Mucosa of descending colon (tissue), 3 donors: ENCODE measurements at regions not wholly inside any gene's neighbourhood (a gene's known extent, or its start where the extent isn't known, plus 50 kb on each side); places are given as distances from the start of the nearest gene placed in this dataset.

Experiments used
- ATAC-seq: fragments of 200-7000 bp; cut with Tn5 transposase; one replicate; pipeline ENCODE4 v1.9.1; 2020; ENCODE audit warnings: mild to moderate bottlenecking, moderate library complexity
- DNase-seq, 3 donors: peaks; one replicate each; pipeline ENCODE4 v3.0.0-alpha.2; 2020
- H3K36me3 ChIP-seq: fragments of 200-600 bp; one replicate; pipeline ENCODE4 v1.8.0; 2021; ENCODE audit warnings: low read depth, mild to moderate bottlenecking
- H3K4me1 ChIP-seq: fragments of 200-600 bp; one replicate; pipeline ENCODE4 v1.8.0; 2021; ENCODE audit warnings: low read depth, mild to moderate bottlenecking
- H3K4me3 ChIP-seq: fragments of 200-600 bp; one replicate; pipeline ENCODE4 v1.8.0; 2021; ENCODE audit warnings: mild to moderate bottlenecking
- H3K9me3 ChIP-seq: fragments of 200-600 bp; one replicate; pipeline ENCODE4 v1.8.0; 2021; ENCODE audit warnings: mild to moderate bottlenecking
- CTCF ChIP-seq: fragments of 200-600 bp; IDR thresholded peaks from one replicate; pipeline ENCODE4 v1.8.0; 2022; ENCODE audit warnings: antibody characterized with exemption, mild to moderate bottlenecking
- intact Hi-C, 2 donors: fragments of 100-400 bp; cut with DNase I in 1 of 2; cut with micrococcal nuclease in 1 of 2; formaldehyde crosslinking; loops; one replicate each; pipeline versions ENCODE4 v1.11.0 to v1.11.1; 2022; cut with DNase I, micrococcal nuclease
- donor health status: DM: no; HTN: no; CAD: no; lungs with moderate emphysema.
- donor health status: DM: no; HTN: no; CAD: no.
- donor health status: DM: no; HTN: yes; CAD: no.

GRCh38 chr7:153457746-153458145 is 594.5 kb upstream of the DPP6 start:
- H3K4me1 ChIP-seq: no peaks in the 10 kb centered on the region
- no peaks in the 10 kb centered on the region for H3K36me3 ChIP-seq
- no peak for ATAC-seq
- intact Hi-C loops: no loop called here
- DNase-seq: no peak
- no peak for TF ChIP-seq CTCF
- H3K9me3 ChIP-seq: peaks cover 11% of the 10 kb centered on the region
- no peak overlapping the region for H3K4me3 ChIP-seq

GRCh38 chr7:153470004-153470671 is 582.1 kb upstream of the DPP6 start:
- intact Hi-C loops: no loop called here
- TF ChIP-seq CTCF: no peak
- Histone ChIP-seq H3K9me3 (peaks cover 9% of the 10 kb centered on the region), H3K4me3 (no peak overlapping the region), H3K4me1 (no peaks in the 10 kb centered on the region), H3K36me3 (no peaks in the 10 kb centered on the region)
- ATAC-seq: no peak
- no peak for DNase-seq

- intact Hi-C loops: no loop called here
- DNase-seq (no peak), ATAC-seq (no peak)
- Histone ChIP-seq H3K9me3 (peaks cover 9% of the 10 kb centered on the region), H3K4me1 (no peaks in the 10 kb centered on the region), H3K36me3 (no peaks in the 10 kb centered on the region), H3K4me3 (no peak overlapping the region)
- TF ChIP-seq CTCF: no peak
Observed at GRCh38 chr7:153472516-153472915, 579.7 kb upstream of the DPP6 start.

GRCh38 chr7:153473185-153473584 is 579.0 kb upstream of the DPP6 start:
- Histone ChIP-seq H3K36me3 (no peaks in the 10 kb centered on the region), H3K4me1 (no peaks in the 10 kb centered on the region), H3K4me3 (no peak overlapping the region), H3K9me3 (peaks cover 9% of the 10 kb centered on the region)
- intact Hi-C loops: no loop called here
- ATAC-seq (no peak), DNase-seq (no peak)
- TF ChIP-seq CTCF: no peak

- Histone ChIP-seq H3K9me3 (peaks cover 17% of the 10 kb centered on the region), H3K36me3 (no peaks in the 10 kb centered on the region), H3K4me1 (no peaks in the 10 kb centered on the region), H3K4me3 (no peak overlapping the region)
- intact Hi-C loops: no loop called here
- no peak for TF ChIP-seq CTCF
- ATAC-seq (no peak), DNase-seq (no peak)
Observed at GRCh38 chr7:153475239-153475638, 577.0 kb upstream of the DPP6 start.

GRCh38 chr7:153476166-153476565 is 576.0 kb upstream of the DPP6 start:
- DNase-seq: no peak
- Histone ChIP-seq H3K9me3 (peaks cover 15% of the 10 kb centered on the region), H3K36me3 (no peaks in the 10 kb centered on the region), H3K4me1 (no peaks in the 10 kb centered on the region), H3K4me3 (no peak overlapping the region)
- ATAC-seq: no peak
- no peak for TF ChIP-seq CTCF
- intact Hi-C loops: no loop called here
